HK-2 (cell line): ENCODE measurements at regions not wholly inside any gene's neighbourhood (a gene's known extent, or its start where the extent isn't known, plus 50 kb on each side); places are given as distances from the start of the nearest gene placed in this dataset.
"Not testable (repeated sequence)": the region's sequence is repeated elsewhere in the genome, so short reads cannot be mapped to it uniquely, and the experiment has no call there.

ENCODE experiments used
- DNase-seq: peaks from one replicate; pipeline ENCODE4 v3.0.0-alpha.2; 2018; ENCODE audit not compliant: unreplicated experiment

DNA sequence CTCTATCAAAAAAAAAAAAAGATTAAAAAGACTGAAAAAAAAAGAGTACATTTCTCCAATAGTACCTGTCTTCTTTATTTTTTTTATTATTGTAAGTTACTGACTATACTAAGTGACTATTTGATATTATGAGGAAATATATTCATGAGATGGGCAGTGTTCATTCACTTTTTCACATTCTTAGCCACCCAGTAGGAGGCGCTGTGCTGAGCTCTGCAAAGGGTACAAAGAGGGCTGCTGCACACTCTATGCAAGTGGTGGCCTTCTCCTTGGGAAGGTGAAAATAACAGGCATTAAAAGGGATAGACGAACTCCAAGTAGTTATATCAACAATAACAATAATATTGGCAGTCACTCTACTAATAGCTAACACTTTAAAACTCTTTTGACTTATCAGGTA lies 1034.9 kb upstream of the FANCL start:
- DNase-seq: no peak

DNA sequence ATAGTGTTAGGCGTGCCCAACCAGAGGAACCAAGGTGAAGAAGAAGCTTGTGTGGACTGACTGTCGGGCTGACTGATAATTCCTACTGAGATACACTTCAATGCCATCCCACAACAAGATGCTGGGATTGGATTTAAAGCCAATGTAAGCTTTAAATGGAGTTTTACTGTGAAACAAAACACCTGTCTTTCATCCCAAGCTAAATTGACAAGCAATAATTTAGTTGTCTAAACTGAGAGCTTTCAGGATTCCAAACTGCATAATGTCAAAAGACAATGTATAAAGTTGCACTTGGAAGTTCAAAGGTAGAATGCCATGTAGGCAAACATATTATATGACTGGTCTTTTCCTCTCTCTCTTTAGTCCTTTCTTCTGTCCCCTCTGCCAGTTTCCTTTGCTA lies 1025.3 kb upstream of the FANCL start:
- DNase-seq: no peak

DNA sequence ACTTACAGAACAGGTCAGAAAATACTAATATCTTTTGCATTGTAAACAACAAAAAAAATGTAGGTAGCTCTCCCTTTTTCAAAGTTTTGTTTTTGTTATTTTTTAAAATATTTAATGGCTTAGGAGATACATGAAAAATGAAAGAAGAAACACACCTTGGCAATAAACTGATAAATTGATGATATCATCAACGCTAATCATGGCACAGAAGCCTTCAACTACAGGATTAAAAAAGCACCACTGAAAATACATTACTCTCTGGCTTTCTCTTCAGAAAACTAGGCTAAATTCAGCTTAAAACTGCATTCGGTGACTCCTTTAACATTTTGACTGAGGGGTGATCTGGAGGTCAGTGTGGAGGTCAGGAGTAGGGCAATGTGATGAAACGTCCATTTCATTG lies 1018.8 kb upstream of the FANCL start:
- no peak for DNase-seq

GRCh38 chr2:59256290-59256689 lies 1015.2 kb upstream of the FANCL start:
- DNase-seq: no peak

DNA sequence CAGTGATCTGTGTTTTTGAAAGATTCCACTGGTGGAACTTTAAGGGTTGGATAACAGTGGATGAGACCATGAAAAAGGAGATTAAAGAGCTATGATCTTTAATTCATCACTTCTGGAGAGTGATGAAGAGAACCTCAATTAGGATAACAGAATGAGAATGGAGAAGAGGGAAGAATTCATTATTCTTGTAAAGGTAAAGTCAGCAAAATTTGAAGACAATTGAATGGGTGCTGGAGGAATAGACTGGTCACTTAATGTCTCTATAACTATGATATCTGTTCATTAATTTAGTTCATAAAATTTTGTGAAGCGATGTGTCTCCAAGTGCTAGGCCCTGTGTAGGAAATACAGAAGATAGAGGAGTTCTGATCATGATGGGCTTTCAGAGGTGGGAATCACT lies 1013.2 kb upstream of the FANCL start:
- no peak for DNase-seq

DNA sequence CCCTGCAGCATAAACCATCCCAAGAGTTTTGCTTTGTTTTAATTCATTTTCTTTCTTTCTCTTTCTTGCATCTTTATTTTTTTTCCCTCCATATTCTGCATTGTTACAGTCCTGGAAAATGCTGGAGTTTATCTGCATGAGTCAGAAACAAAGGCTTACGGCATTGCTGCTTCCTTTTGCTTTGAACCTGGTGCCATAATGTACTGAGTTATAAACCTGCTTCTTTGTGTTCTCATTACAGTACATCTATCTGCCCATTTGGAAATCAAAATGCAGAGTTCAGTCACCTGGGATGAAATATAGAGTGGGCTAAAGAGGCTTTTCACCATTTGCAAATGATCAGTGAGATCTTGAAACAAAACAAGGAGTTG lies 1009.2 kb upstream of the FANCL start:
- no peak for DNase-seq

DNA sequence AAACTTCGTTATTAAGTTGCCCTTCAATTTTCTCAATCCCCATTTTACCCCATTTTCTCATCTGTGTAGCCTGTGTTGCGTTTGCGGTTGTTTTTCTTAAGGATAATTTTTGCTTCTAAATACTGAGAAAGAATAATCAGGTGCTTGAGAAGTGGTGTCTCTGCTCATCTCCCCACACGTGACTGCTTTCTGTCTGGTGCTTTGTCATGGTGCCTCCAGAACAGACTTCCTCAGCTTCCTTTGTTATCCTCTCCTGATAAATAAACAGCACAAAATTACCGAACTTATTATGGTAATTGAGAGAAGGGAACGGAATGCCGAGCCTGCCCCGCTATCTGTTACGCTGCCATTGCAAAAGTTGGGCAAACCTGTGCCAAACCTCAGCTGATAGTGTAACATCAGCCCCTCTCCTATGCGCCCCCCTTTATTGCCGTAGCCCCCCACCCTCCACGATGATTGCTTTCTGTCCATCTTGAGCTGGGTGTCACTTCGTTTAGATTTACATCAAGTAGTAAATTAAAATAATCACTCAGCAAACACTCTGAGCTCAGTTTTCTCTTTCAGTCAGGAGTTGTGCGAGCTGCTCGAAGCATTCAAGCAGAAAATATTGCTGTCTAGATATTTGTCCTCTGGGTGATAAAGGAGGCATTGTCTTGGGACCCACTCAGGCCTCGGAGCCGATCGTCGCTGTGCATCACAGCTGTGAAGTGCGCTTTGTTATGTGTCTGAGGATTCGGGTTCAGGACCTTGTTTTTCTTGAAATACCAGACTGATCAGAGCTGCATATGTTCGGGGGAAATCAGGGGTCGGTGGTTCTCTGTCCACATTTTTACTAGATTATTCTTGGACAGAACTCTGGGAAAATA lies 1008.5 kb upstream of the FANCL start:
- no peak for DNase-seq

GRCh38 chr2:59239146-59239545 lies 998.0 kb upstream of the FANCL start:
- DNase-seq: no peak

DNA sequence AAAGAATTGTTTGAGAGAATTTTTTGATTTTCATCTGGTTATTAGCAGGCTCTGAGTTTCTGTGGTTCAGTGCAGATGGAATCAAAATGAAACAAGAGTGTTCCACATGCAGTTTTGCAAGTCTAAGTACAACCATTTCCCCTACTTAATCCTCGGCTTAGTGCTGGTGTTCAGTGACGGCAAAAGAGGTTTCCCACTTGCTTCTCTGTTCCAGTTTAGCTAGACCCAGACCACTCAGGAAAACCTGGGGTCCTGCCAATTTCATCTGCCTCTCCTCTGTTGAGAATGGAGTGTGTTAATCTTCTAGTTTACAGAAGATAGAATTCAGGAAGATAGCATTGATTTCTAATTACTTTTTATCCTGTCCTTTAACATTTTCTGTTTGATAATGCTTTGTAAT lies 996.2 kb upstream of the FANCL start:
- DNase-seq: no peak

DNA sequence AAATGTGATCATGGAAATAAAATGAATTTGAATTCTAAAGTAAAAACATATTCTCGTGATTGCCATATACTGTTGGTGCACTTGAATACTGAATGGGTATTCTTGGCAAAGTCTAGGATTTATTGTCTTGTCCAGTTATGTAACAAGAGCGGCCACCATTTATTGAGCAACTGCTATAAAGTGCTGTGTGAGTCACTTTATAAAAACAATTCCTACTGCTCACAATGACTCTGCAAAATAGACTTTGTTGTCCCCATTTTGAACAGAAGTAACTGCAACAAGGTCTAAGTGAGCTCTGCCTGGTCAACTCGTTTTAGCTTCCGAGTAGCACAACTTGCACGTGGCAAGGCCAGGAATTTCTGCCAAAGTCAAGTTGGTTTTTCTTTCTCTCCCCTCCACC lies 995.6 kb upstream of the FANCL start:
- no peak for DNase-seq

DNA sequence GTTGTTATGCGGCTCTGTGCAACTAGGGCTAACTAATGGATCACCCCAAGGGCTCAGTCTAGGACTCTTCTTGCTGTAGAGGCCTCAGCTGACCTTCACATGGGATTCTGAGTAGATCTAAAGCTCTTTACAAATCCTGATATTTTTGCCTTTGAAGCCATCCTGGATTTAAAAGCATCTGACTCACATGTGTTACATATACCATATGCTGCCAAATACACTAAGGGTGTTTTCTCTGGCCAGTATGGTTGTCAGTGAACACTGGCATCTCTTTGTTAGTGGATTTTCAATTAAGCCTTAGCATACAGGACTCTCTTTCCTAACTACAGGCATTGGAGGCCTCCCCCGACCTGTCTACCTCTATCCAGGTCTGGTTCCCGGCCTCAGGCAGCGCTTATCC lies 992.8 kb upstream of the FANCL start:
- no peak for DNase-seq

GRCh38 chr2:59233448-59233847 lies 992.3 kb upstream of the FANCL start:
- DNase-seq: no peak

DNA sequence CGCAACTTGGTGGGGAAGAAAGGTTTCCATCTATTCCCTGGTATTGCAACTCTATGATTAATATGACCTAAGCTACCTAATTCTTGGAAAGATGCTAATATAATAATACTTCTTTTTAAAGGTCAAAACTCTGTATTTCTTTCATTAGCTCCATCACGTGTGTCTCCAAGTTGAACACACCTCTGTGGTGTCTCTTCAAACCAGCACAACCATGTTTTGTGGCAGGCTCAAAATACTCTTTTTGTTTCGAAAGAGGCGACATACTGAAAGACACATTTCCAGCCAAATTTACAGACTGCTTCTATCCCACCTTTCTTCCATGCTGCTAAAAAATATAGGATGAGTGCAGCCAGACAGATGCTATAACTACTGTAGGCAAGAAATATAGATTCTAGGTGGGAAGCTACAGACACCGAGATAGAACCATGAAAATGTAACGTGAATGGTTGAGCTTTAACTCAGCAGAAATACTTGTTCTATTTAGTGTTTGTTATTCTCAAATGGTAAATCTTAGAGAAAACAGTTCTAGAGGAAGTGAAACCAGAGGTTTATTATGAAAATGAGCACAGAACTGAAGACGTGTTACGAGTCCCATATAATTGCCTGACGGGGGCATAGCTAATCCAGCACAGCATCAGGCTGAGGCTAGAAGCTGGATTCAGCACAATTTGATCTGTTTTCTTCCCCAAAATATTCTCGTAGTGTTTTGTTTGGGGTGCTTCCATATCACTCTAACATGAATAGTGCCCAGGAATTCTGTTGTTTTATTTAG lies 991.5 kb upstream of the FANCL start:
- DNase-seq: no peak

DNA sequence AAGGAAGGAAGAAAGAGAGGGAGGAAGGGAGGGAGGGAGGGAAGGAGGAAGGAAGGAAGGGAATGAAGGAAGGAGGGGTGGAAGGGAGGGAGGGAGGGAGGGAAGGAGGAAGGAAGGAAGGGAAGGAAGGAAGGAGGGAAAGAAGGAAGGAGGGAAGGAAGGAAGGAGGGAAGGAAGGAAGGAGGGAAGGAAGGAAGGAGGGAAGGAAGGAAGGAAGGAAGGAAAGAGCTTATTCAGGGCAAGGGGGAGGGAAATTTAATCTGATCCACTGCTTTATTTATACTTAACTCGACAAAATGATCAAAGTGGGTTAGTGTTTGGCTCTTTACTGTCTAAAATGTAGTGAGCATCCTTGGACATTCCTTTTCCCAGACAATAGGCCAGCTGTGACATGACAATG lies 985.2 kb upstream of the FANCL start:
- not testable (repeated sequence) for DNase-seq

GRCh38 chr2:59223742-59224141 lies 982.6 kb upstream of the FANCL start:
- DNase-seq: no peak

GRCh38 chr2:59217360-59217759 lies 976.2 kb upstream of the FANCL start:
- no peak for DNase-seq

DNA sequence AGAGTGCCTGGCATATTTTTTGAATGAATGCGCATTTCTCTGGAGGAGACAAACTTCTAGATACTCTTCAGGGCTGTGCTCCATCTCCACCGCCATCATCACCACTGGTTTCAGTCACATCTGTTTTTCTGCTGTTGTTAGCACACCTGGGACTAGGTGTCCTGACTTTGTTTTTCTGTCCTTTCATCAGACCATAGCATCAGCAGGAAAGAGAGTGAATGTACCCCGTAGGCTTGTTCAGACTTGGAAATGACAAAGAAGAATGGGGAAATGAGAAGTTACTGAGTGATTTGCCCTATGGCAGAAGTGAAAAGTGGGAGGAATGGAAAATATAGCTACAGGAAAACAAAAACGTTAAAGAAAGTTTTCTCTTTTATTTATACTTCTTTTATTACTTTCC lies 965.2 kb upstream of the FANCL start:
- no peak for DNase-seq

DNA sequence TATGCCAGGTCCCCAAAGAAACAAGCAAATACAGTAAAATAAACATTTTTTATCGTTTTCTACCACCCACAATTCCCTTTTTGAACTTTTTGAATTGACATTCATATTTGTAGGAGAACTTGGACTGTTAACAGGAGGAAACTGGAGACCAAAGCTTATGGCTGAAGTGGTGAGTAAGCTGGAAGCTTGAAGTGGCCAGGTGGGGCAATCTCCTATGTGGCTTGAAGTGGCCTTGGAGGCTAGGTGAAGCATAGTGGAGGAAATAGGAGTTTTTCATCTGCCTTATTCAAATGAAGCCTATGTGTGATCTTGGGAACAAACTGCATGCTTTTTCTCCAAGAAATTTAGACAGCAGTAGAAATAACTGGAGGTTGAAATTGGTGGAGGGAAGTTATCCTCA lies 962.9 kb upstream of the FANCL start:
- DNase-seq: no peak

- DNase-seq: no peak
Measured at GRCh38 chr2:59196491-59196890, 955.4 kb upstream of the FANCL start.

DNA sequence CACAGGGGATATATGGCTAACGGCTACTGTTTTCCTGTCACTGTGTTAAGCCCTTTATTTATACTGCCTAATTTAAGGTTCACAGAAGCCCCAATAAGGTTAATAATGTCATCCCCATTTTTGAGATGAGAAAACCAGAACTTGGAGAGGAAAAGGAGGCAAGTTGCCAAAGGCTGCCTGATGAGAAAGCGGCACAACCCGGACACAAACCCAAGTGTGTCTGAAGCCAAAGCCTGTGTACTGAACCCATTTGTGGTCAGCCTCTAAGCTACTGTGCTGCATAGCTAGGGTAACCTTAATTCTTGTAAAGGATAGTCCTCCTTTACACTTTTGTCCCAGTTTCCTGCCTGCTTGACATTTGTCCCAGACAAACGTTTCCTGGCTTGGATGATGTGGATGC lies 954.7 kb upstream of the FANCL start:
- DNase-seq: no peak

- no peak for DNase-seq
Measured at GRCh38 chr2:59191781-59192180, 950.7 kb upstream of the FANCL start.

- DNase-seq: no peak
Measured at GRCh38 chr2:59190518-59190917, 949.4 kb upstream of the FANCL start.

DNA sequence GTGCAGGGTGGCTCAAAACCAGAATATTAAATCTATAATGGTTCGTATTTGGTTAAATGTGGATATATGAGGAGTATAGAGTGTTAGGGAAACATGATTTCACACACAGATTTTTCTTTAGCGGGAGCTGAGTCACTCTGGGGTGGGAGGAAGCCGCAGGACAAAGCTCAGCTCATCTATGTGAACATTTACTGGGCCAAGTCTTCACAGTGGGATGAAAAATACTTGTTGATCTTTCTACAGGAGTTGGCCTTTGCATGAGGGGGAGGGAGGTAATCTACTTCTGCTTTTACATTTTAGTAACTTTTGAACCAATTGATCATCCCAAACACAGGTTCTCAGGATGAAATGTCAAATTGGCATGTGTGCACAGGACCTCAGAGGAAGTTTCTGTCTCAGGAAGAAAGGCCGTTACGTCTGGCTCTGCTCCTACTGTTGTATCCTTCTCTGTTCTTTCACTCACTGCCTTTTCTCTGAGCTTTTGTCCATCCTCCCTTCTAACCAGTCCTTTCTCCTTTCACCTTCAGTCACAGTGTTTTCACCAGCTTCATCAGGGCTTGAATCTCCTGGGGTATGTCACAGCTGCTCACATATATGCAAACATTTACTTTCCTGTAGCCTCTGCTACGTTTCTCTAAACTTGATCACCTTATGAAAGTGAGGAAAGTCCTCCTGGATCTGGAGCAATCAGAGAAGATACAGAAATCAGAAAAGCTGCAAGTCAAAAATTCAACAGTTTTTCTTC lies 943.3 kb upstream of the FANCL start:
- DNase-seq: no peak
